ENCODE measurements at regions not wholly inside any gene's neighbourhood (a gene's known extent, or its start where the extent isn't known, plus 50 kb on each side); places are given as distances from the start of the nearest gene placed in this dataset.

- no peaks in the 10 kb centered on the region for H3K27me3 ChIP-seq
- intact Hi-C loops (cut with DNase I), result no loop called here
- H3K4me3 ChIP-seq, result no peak overlapping the region
- WGBS, 2 donors, result 76 to 87% methylated on average over 4 of the region's 4 CpGs
- DNase-seq, result no peak
- no peaks in the 10 kb centered on the region for H3K4me1 ChIP-seq
- H3K27ac ChIP-seq, result no peak overlapping the region
- no peak for TF ChIP-seq POLR2AphosphoS5 (IDR thresholded peaks at IDR 0.05)
- TF ChIP-seq CTCF (IDR thresholded peaks at IDR 0.05), result no peak
- TF ChIP-seq EP300 (IDR thresholded peaks at IDR 0.05), result no peak
- no peak for TF ChIP-seq POLR2A (IDR thresholded peaks at IDR 0.05)
- no peaks in the 10 kb centered on the region for H3K36me3 ChIP-seq
- no peaks in the 10 kb centered on the region for H3K9me3 ChIP-seq
Observed at GRCh38 chr4:10207116-10207515, 90.5 kb upstream of the WDR1 start.

- H3K27ac ChIP-seq, result no peak overlapping the region
- H3K27me3 ChIP-seq, result no peaks in the 10 kb centered on the region
- DNase-seq, result no peak
- H3K4me1 ChIP-seq, result no peaks in the 10 kb centered on the region
- no peaks in the 10 kb centered on the region for H3K36me3 ChIP-seq
- no peak for TF ChIP-seq POLR2A (IDR thresholded peaks at IDR 0.05)
- no peak for TF ChIP-seq POLR2AphosphoS5 (IDR thresholded peaks at IDR 0.05)
- no peak for TF ChIP-seq EP300 (IDR thresholded peaks at IDR 0.05)
- no peak for TF ChIP-seq CTCF (IDR thresholded peaks at IDR 0.05)
- no peak overlapping the region for H3K4me3 ChIP-seq
- intact Hi-C loops (cut with DNase I), result no loop called here
- no peaks in the 10 kb centered on the region for H3K9me3 ChIP-seq
- 27 to 63% methylated on average over 1 of the region's 1 CpG for WGBS, 2 donors
Observed at GRCh38 chr4:10205223-10205622, 88.6 kb upstream of the WDR1 start.

GRCh38 chr4:10204401-10205058 lies 87.9 kb upstream of the WDR1 start:
- TF ChIP-seq POLR2AphosphoS5 (IDR thresholded peaks at IDR 0.05), result no peak
- no peak for TF ChIP-seq CTCF (IDR thresholded peaks at IDR 0.05)
- TF ChIP-seq POLR2A (IDR thresholded peaks at IDR 0.05), result no peak
- TF ChIP-seq EP300 (IDR thresholded peaks at IDR 0.05), result no peak
- no peak overlapping the region for H3K4me3 ChIP-seq
- no peak for DNase-seq
- WGBS, 2 donors, result 92 to 94% methylated on average over 9 of the region's 9 CpGs
- H3K4me1 ChIP-seq, result no peaks in the 10 kb centered on the region
- no peaks in the 10 kb centered on the region for H3K36me3 ChIP-seq
- H3K27ac ChIP-seq, result no peak overlapping the region
- H3K27me3 ChIP-seq, result no peaks in the 10 kb centered on the region
- intact Hi-C loops (cut with DNase I), result no loop called here
- H3K9me3 ChIP-seq, result no peaks in the 10 kb centered on the region

- TF ChIP-seq EP300 (IDR thresholded peaks at IDR 0.05) (no peak), CTCF (IDR thresholded peaks at IDR 0.05) (no peak), POLR2AphosphoS5 (IDR thresholded peaks at IDR 0.05) (no peak), POLR2A (IDR thresholded peaks at IDR 0.05) (no peak)
- no peaks in the 10 kb centered on the region for H3K4me1 ChIP-seq
- H3K36me3 ChIP-seq, result no peaks in the 10 kb centered on the region
- no peak overlapping the region for H3K4me3 ChIP-seq
- 79 to 80% methylated on average over 3 of the region's 3 CpGs for WGBS, 2 donors
- no peak for DNase-seq
- no peak overlapping the region for H3K27ac ChIP-seq
- no peaks in the 10 kb centered on the region for H3K9me3 ChIP-seq
- intact Hi-C loops (cut with DNase I), result no loop called here
- H3K27me3 ChIP-seq, result no peaks in the 10 kb centered on the region
Observed at GRCh38 chr4:10203851-10204250, 87.3 kb upstream of the WDR1 start.
